ENCODE measurements at regions not wholly inside any gene's neighbourhood (a gene's known extent, or its start where the extent isn't known, plus 50 kb on each side); places are given as distances from the start of the nearest gene placed in this dataset.

GRCh38 chr12:82029936-82030335 is 270.8 kb upstream of the PPFIA2 start:
- DNase-seq = no peak

- no peak for DNase-seq
These were observed 269.6 kb upstream of the PPFIA2 start for GRCh38 chr12:82028772-82029171.

GRCh38 chr12:82027612-82028011 is 268.5 kb upstream of the PPFIA2 start:
- no peak for DNase-seq

GRCh38 chr12:82025462-82025861 is 266.3 kb upstream of the PPFIA2 start:
- no peak for DNase-seq

GRCh38 chr12:82019533-82019932 is 260.4 kb upstream of the PPFIA2 start:
- DNase-seq = no peak

GRCh38 chr12:82015623-82016347 is 256.6 kb upstream of the PPFIA2 start:
- DNase-seq = no peak

- DNase-seq = no peak
These were observed 253.0 kb upstream of the PPFIA2 start for GRCh38 chr12:82012176-82012575.

- DNase-seq = no peak
These were observed 250.4 kb upstream of the PPFIA2 start for GRCh38 chr12:82009524-82009923.

- DNase-seq = no peak
These were observed 249.1 kb upstream of the PPFIA2 start for GRCh38 chr12:82008251-82008650.

GRCh38 chr12:81998761-81999378 is 239.7 kb upstream of the PPFIA2 start:
- DNase-seq = no peak

GRCh38 chr12:81992461-81992860 is 233.3 kb upstream of the PPFIA2 start:
- peak in 1 of 2 donors; percentile 1 for DNase-seq

- DNase-seq = no peak
These were observed 232.7 kb upstream of the PPFIA2 start for GRCh38 chr12:81991868-81992267.

GRCh38 chr12:81988362-81988761 is 229.2 kb upstream of the PPFIA2 start:
- no peak for DNase-seq

- no peak for DNase-seq
These were observed 228.2 kb upstream of the PPFIA2 start for GRCh38 chr12:81987371-81987770.

GRCh38 chr12:81976661-81977060 is 217.5 kb upstream of the PPFIA2 start:
- DNase-seq = no peak

- no peak for DNase-seq
These were observed 215.6 kb upstream of the PPFIA2 start for GRCh38 chr12:81974762-81975161.

- DNase-seq = no peak
These were observed 209.3 kb upstream of the PPFIA2 start for GRCh38 chr12:81968421-81968820.

- DNase-seq = no peak
These were observed 204.5 kb upstream of the PPFIA2 start for GRCh38 chr12:81963636-81964035.

- DNase-seq = no peak
These were observed 203.9 kb upstream of the PPFIA2 start for GRCh38 chr12:81963026-81963425.

GRCh38 chr12:81962126-81962856 is 203.1 kb upstream of the PPFIA2 start:
- no peak for DNase-seq

- DNase-seq = no peak
These were observed 199.3 kb upstream of the PPFIA2 start for GRCh38 chr12:81958406-81958805.

GRCh38 chr12:81957631-81958030 is 198.5 kb upstream of the PPFIA2 start:
- DNase-seq = no peak

- no peak for DNase-seq
These were observed 197.3 kb upstream of the PPFIA2 start for GRCh38 chr12:81956468-81956860.

GRCh38 chr12:81953541-81953940 is 194.4 kb upstream of the PPFIA2 start:
- DNase-seq = no peak
